ENCODE measurements at regions not wholly inside any gene's neighbourhood (a gene's known extent, or its start where the extent isn't known, plus 50 kb on each side); places are given as distances from the start of the nearest gene placed in this dataset.

- no peak for TF ChIP-seq EP300 (IDR thresholded peaks at IDR 0.05)
- TF ChIP-seq, protein P1, sequence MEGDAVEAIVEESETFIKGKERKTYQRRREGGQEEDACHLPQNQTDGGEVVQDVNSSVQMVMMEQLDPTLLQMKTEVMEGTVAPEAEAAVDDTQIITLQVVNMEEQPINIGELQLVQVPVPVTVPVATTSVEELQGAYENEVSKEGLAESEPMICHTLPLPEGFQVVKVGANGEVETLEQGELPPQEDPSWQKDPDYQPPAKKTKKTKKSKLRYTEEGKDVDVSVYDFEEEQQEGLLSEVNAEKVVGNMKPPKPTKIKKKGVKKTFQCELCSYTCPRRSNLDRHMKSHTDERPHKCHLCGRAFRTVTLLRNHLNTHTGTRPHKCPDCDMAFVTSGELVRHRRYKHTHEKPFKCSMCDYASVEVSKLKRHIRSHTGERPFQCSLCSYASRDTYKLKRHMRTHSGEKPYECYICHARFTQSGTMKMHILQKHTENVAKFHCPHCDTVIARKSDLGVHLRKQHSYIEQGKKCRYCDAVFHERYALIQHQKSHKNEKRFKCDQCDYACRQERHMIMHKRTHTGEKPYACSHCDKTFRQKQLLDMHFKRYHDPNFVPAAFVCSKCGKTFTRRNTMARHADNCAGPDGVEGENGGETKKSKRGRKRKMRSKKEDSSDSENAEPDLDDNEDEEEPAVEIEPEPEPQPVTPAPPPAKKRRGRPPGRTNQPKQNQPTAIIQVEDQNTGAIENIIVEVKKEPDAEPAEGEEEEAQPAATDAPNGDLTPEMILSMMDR (IDR thresholded peaks at IDR 0.05), result no peak
These were observed 374.7 kb downstream of the KLF5 start for GRCh38 chr13:73433458-73433857.

Measured in ovary (tissue), 3 donors.